Calu3 (cell line): ENCODE measurements at regions not wholly inside any gene's neighbourhood (a gene's known extent, or its start where the extent isn't known, plus 50 kb on each side); places are given as distances from the start of the nearest gene placed in this dataset.

Experiments used
- BruUV-seq: library from RNA; stranded (reverse); fragments of 400-500 nt; replicated peaks from 2 replicates; lab custom pipeline; 2021; lab: Mats Ljungman, UMichigan
- CTCF ChIA-PET: fragments of 300-600 bp; sonication (Branson Sonifier 250); formaldehyde crosslinking; loops from one replicate; lab custom pipeline; 2022; ENCODE audit warnings: antibody characterized with exemption; lab: Charles Lee
- DNase-seq: peaks from one replicate; pipeline ENCODE4 v3.0.0; 2022
- H3K27ac Mint-ChIP-seq: one replicate; pipeline ENCODE4 v1.8.0; 2022; ENCODE audit warnings: mixed read lengths; ENCODE audit not compliant: unreplicated experiment
- H3K27me3 Mint-ChIP-seq: one replicate; pipeline ENCODE4 v1.8.0; 2022; ENCODE audit warnings: mixed read lengths; ENCODE audit not compliant: unreplicated experiment
- H3K36me3 Mint-ChIP-seq: one replicate; pipeline ENCODE4 v1.8.0; 2022; ENCODE audit warnings: mild to moderate bottlenecking, moderate library complexity, mixed read lengths; ENCODE audit not compliant: insufficient read depth, unreplicated experiment
- H3K4me1 Mint-ChIP-seq: one replicate; pipeline ENCODE4 v1.8.0; 2022; ENCODE audit warnings: mild to moderate bottlenecking, low read depth, mixed read lengths; ENCODE audit not compliant: unreplicated experiment
- H3K4me3 Mint-ChIP-seq: one replicate; pipeline ENCODE4 v1.8.0; 2022; ENCODE audit warnings: mild to moderate bottlenecking, low read depth, moderate library complexity, mixed read lengths; ENCODE audit not compliant: unreplicated experiment
- H3K9me3 Mint-ChIP-seq: one replicate; pipeline ENCODE4 v1.8.0; 2022; ENCODE audit warnings: low read depth, mixed read lengths; ENCODE audit not compliant: unreplicated experiment
- CTCF ChIP-seq: fragments of 200-600 bp; IDR thresholded peaks from one replicate; pipeline ENCODE4 v1.8.0; 2022; ENCODE audit warnings: antibody characterized with exemption; ENCODE audit not compliant: unreplicated experiment
- intact Hi-C: fragments of 100-400 bp; cut with micrococcal nuclease; formaldehyde crosslinking; loops from one replicate; pipeline ENCODE4 v1.10.0; 2022; ENCODE audit not compliant: unreplicated experiment

GRCh38 chr10:55266797-55267196 lies 465.8 kb upstream of the PCDH15 start:
- no peak for DNase-seq
- Mint-ChIP-seq H3K36me3 (no peaks in the 10 kb centered on the region), H3K9me3 (no peaks in the 10 kb centered on the region), H3K4me3 (no peak overlapping the region), H3K4me1 (no peaks in the 10 kb centered on the region), H3K27me3 (no peaks in the 10 kb centered on the region), H3K27ac (no peak overlapping the region)
- TF ChIP-seq CTCF: no peak
- BruUV-seq: no TSS peak
- CTCF ChIA-PET: no interaction called here
- intact Hi-C loops: no loop called here

- Mint-ChIP-seq H3K36me3 (no peaks in the 10 kb centered on the region), H3K9me3 (no peaks in the 10 kb centered on the region), H3K27ac (no peak overlapping the region), H3K4me1 (no peaks in the 10 kb centered on the region), H3K27me3 (no peaks in the 10 kb centered on the region), H3K4me3 (no peak overlapping the region)
- CTCF ChIA-PET: interaction anchor here (1.9 kb wide), 1 partner anchor 171 kb away, joined by 6 read pairs; no protein-coding TSS in a partner anchor
- no peak for DNase-seq
- BruUV-seq: no TSS peak
- intact Hi-C loops: no loop called here
- no peak for TF ChIP-seq CTCF
Observed at GRCh38 chr10:55263327-55263726, 462.3 kb upstream of the PCDH15 start.

- no peak for DNase-seq
- CTCF ChIA-PET: no interaction called here
- no TSS peak for BruUV-seq
- Mint-ChIP-seq H3K4me3 (no peak overlapping the region), H3K36me3 (no peaks in the 10 kb centered on the region), H3K4me1 (peaks cover 10% of the 10 kb centered on the region), H3K9me3 (no peaks in the 10 kb centered on the region), H3K27me3 (no peaks in the 10 kb centered on the region), H3K27ac (no peak overlapping the region)
- intact Hi-C loops: loop anchor here (10.0 kb wide), 1 partner anchor 438 kb away; the partner anchor contains the start of gene PCDH15
- TF ChIP-seq CTCF: no peak
Observed at GRCh38 chr10:55242544-55242943, 441.5 kb upstream of the PCDH15 start.

GRCh38 chr10:55237462-55237861 lies 436.4 kb upstream of the PCDH15 start:
- BruUV-seq: no TSS peak
- CTCF ChIA-PET: no interaction called here
- no peak for TF ChIP-seq CTCF

More at GRCh38 chr10:55237462-55237861, 436.4 kb upstream of the PCDH15 start:
- Mint-ChIP-seq H3K27ac (no peak overlapping the region), H3K9me3 (no peaks in the 10 kb centered on the region), H3K4me3 (no peak overlapping the region), H3K36me3 (no peaks in the 10 kb centered on the region), H3K4me1 (no peaks in the 10 kb centered on the region), H3K27me3 (no peaks in the 10 kb centered on the region)
- no peak for DNase-seq
- intact Hi-C loops: no loop called here
